Mesenchymal stem cell (in vitro differentiated cells and primary cell): ENCODE measurements at regions not wholly inside any gene's neighbourhood (a gene's known extent, or its start where the extent isn't known, plus 50 kb on each side); places are given as distances from the start of the nearest gene placed in this dataset.
A peak's percentile ranks its signal among the peaks of the same experiment; 100 is the strongest.
"Not testable (repeated sequence)": the region's sequence is repeated elsewhere in the genome, so short reads cannot be mapped to it uniquely, and the experiment has no call there.

Experiments
- DNase-seq: peaks from one replicate; pipeline ENCODE4 v3.0.0-alpha.2; 2013
- H2AFZ ChIP-seq: one replicate; pipeline ENCODE4 v1.6.1; 2013; ENCODE audit warnings: low read depth, mild to moderate bottlenecking, control low read depth, inconsistent platforms, low read length, moderate library complexity
- H2AK5ac ChIP-seq: 2 replicates; pipeline ENCODE4 v1.6.1; 2013; ENCODE audit warnings: low read length, moderate library complexity, mild to moderate bottlenecking, inconsistent platforms; ENCODE audit not compliant: severe bottlenecking
- H2BK120ac ChIP-seq: one replicate; pipeline ENCODE4 v1.6.1; 2013; ENCODE audit warnings: low read depth, mild to moderate bottlenecking, inconsistent platforms, low read length, moderate library complexity
- H2BK12ac ChIP-seq, 2 experiments: one replicate each; pipeline ENCODE4 v1.6.1; 2013; ENCODE audit warnings: inconsistent platforms in 2 of 2, low read length in 2 of 2, mild to moderate bottlenecking in 2 of 2, moderate library complexity in 2 of 2, control low read depth in 1 of 2
- H2BK15ac ChIP-seq: one replicate; pipeline ENCODE4 v1.6.1; 2013; ENCODE audit warnings: mild to moderate bottlenecking, low read depth, inconsistent platforms; ENCODE audit not compliant: poor library complexity, severe bottlenecking
- H2BK5ac ChIP-seq: 2 replicates; pipeline ENCODE4 v1.6.1; 2013; ENCODE audit warnings: low read depth, mild to moderate bottlenecking, low read length, control low read depth, inconsistent platforms; ENCODE audit not compliant: poor library complexity, severe bottlenecking
- H3K14ac ChIP-seq, 2 experiments: one replicate each; pipeline ENCODE4 v1.6.1; 2013; ENCODE audit warnings: inconsistent platforms in 2 of 2, low read length in 2 of 2, control low read depth in 1 of 2, mild to moderate bottlenecking in 1 of 2, moderate library complexity in 1 of 2
- H3K18ac ChIP-seq, 2 experiments: one replicate each; pipeline ENCODE4 v1.6.1; 2013; ENCODE audit warnings: inconsistent platforms in 2 of 2, low read length in 2 of 2, control low read depth in 1 of 2, low read depth in 1 of 2, mild to moderate bottlenecking in 1 of 2
- H3K23ac ChIP-seq, 2 experiments: one replicate each; pipeline ENCODE4 v1.6.1; 2013; ENCODE audit warnings: inconsistent platforms in 2 of 2, low read length in 2 of 2, mild to moderate bottlenecking in 2 of 2, moderate library complexity in 2 of 2, control low read depth in 1 of 2
- H3K27ac ChIP-seq: 2 replicates; pipeline ENCODE4 v1.5.1; 2013; ENCODE audit warnings: mild to moderate bottlenecking, moderate library complexity, low read length, control low read depth, inconsistent platforms; ENCODE audit not compliant: poor library complexity, severe bottlenecking
- H3K27me3 ChIP-seq, 2 experiments: 2 replicates each; pipeline versions ENCODE4 v1.6.1 to v1.7.0; 2013; ENCODE audit warnings: low read length in 2 of 2, mild to moderate bottlenecking in 2 of 2, moderate library complexity in 2 of 2, control low read depth in 1 of 2, inconsistent platforms in 1 of 2; ENCODE audit not compliant: control insufficient read depth in 1 of 2, insufficient read depth in 1 of 2
- H3K36me3 ChIP-seq, 2 experiments: 2 replicates each; pipeline versions ENCODE4 v1.6.1 to v1.7.0; 2013; ENCODE audit warnings: low read length in 2 of 2, control low read depth in 1 of 2, inconsistent platforms in 1 of 2, low read depth in 1 of 2, mild to moderate bottlenecking in 1 of 2; ENCODE audit not compliant: insufficient read depth in 2 of 2, control insufficient read depth in 1 of 2
- H3K4ac ChIP-seq, 2 experiments: one replicate each; pipeline ENCODE4 v1.6.1; 2013; ENCODE audit warnings: inconsistent platforms in 2 of 2, low read length in 2 of 2, mild to moderate bottlenecking in 2 of 2, moderate library complexity in 2 of 2, control low read depth in 1 of 2, low read depth in 1 of 2
- H3K4me1 ChIP-seq: 2 replicates; pipeline ENCODE4 v1.6.1; 2013; ENCODE audit warnings: low read depth, low read length, control low read depth; ENCODE audit not compliant: control insufficient read depth, insufficient read depth
- H3K4me2 ChIP-seq: 2 replicates; pipeline ENCODE4 v1.6.1; 2013; ENCODE audit warnings: low read length, mild to moderate bottlenecking, inconsistent platforms; ENCODE audit not compliant: poor library complexity, severe bottlenecking
- H3K4me3 ChIP-seq, 2 experiments: 2 replicates each; pipeline versions ENCODE4 v1.5.1 to v1.7.0; 2013; ENCODE audit warnings: low read length in 2 of 2, mild to moderate bottlenecking in 2 of 2, control low read depth in 1 of 2, low read depth in 1 of 2; ENCODE audit not compliant: insufficient read depth in 1 of 2
- H3K79me1 ChIP-seq: replicated peaks from 2 replicates; pipeline ENCODE4 v1.6.1; 2013; ENCODE audit warnings: mild to moderate bottlenecking, control low read depth, low read length, inconsistent platforms; ENCODE audit not compliant: poor library complexity, severe bottlenecking
- H3K9ac ChIP-seq: 2 replicates; pipeline ENCODE4 v1.7.0; 2013; ENCODE audit warnings: mild to moderate bottlenecking, low read length, moderate library complexity
- H3K9me3 ChIP-seq: 2 replicates; pipeline ENCODE4 v1.7.0; 2013; ENCODE audit warnings: mild to moderate bottlenecking, low read length; ENCODE audit not compliant: control insufficient read depth
- H4K8ac ChIP-seq: one replicate; pipeline ENCODE4 v1.6.1; 2013; ENCODE audit warnings: inconsistent platforms, mild to moderate bottlenecking, low read length, moderate library complexity
- H4K91ac ChIP-seq: one replicate; pipeline ENCODE4 v1.6.1; 2013; ENCODE audit warnings: mild to moderate bottlenecking, low read length, inconsistent platforms
- WGBS: methylation state at CpG from one replicate; pipeline ENCODE4 v1.1.7; 2013; ENCODE audit warnings: mixed read lengths; 5-methylcytosine and 5-hydroxymethylcytosine counted together

- Histone ChIP-seq H3K4me3 (no peak overlapping the region), H4K91ac (no peak overlapping the region), H2BK120ac (no peak overlapping the region), H3K27ac (no peak overlapping the region), H3K23ac (no peak overlapping the region), H2AK5ac (no peak overlapping the region), H3K9ac (no peak overlapping the region), H3K4me2 (no peak overlapping the region), H3K9me3 (no peaks in the 10 kb centered on the region), H2BK12ac (no peak overlapping the region), H3K79me1 (no peaks in the 10 kb centered on the region), H2AFZ (no peak overlapping the region), H3K27me3 (no peaks in the 10 kb centered on the region), H2BK5ac (no peak overlapping the region), H3K18ac (no peak overlapping the region), H3K4me1 (peaks cover under 1% of the 10 kb centered on the region), H4K8ac (no peak overlapping the region), H3K4ac (no peak overlapping the region), H3K36me3 (no peaks in the 10 kb centered on the region), H2BK15ac (no peak overlapping the region), H3K14ac (no peak overlapping the region)
- peak; percentile 32 for DNase-seq
- 97% methylated on average over 2 of the region's 2 CpGs for WGBS
Observed at GRCh38 chr4:175330236-175330635, 412.1 kb downstream of the ADAM29 start.

GRCh38 chr4:175330652-175331051 is 412.5 kb downstream of the ADAM29 start:
- Histone ChIP-seq H2BK12ac (no peak overlapping the region), H3K4ac (no peak overlapping the region), H3K4me1 (no peaks in the 10 kb centered on the region), H3K23ac (no peak overlapping the region), H4K8ac (no peak overlapping the region), H3K14ac (no peak overlapping the region), H2AK5ac (no peak overlapping the region), H3K36me3 (no peaks in the 10 kb centered on the region), H3K4me3 (no peak overlapping the region), H2AFZ (no peak overlapping the region), H3K9me3 (no peaks in the 10 kb centered on the region), H3K27me3 (no peaks in the 10 kb centered on the region), H4K91ac (no peak overlapping the region), H3K27ac (no peak overlapping the region), H3K4me2 (no peak overlapping the region), H3K79me1 (no peaks in the 10 kb centered on the region), H2BK120ac (no peak overlapping the region), H2BK5ac (no peak overlapping the region), H3K18ac (no peak overlapping the region), H3K9ac (no peak overlapping the region), H2BK15ac (no peak overlapping the region)
- no CpG with 5 or more reads among the region's 2 CpGs for WGBS
- peak; percentile 72 for DNase-seq

- no peak overlapping the region for H3K23ac ChIP-seq
- H2AFZ ChIP-seq, result no peak overlapping the region
- no peak overlapping the region for H3K4me3 ChIP-seq
- H4K91ac ChIP-seq, result no peak overlapping the region
- H2AK5ac ChIP-seq, result no peak overlapping the region
- H3K4me1 ChIP-seq, result no peaks in the 10 kb centered on the region
- H2BK5ac ChIP-seq, result no peak overlapping the region
- no peak overlapping the region for H2BK15ac ChIP-seq
- H3K4ac ChIP-seq, result no peak overlapping the region
- H2BK120ac ChIP-seq, result no peak overlapping the region
- H3K4me2 ChIP-seq, result no peak overlapping the region
- H3K9ac ChIP-seq, result no peak overlapping the region
- H2BK12ac ChIP-seq, result no peak overlapping the region
- H4K8ac ChIP-seq, result no peak overlapping the region
- H3K14ac ChIP-seq, result no peak overlapping the region
- H3K79me1 ChIP-seq, result no peaks in the 10 kb centered on the region
- no peaks in the 10 kb centered on the region for H3K9me3 ChIP-seq
- H3K27me3 ChIP-seq, result no peaks in the 10 kb centered on the region
- no peak overlapping the region for H3K18ac ChIP-seq
- no peak for DNase-seq
- H3K27ac ChIP-seq, result no peak overlapping the region
- H3K36me3 ChIP-seq, result no peaks in the 10 kb centered on the region
Observed at GRCh38 chr4:175335331-175335730, 417.2 kb downstream of the ADAM29 start.

- not testable (repeated sequence) for H4K8ac ChIP-seq, H3K14ac ChIP-seq, H3K4me2 ChIP-seq, H2BK12ac ChIP-seq, H2BK5ac ChIP-seq, H3K27ac ChIP-seq, H2BK120ac ChIP-seq, H4K91ac ChIP-seq, DNase-seq, H3K4me1 ChIP-seq, H3K9ac ChIP-seq, H2BK15ac ChIP-seq, H3K36me3 ChIP-seq, H2AFZ ChIP-seq, H3K23ac ChIP-seq, H3K4me3 ChIP-seq, H2AK5ac ChIP-seq, H3K18ac ChIP-seq, H3K79me1 ChIP-seq, H3K9me3 ChIP-seq, H3K27me3 ChIP-seq, H3K4ac ChIP-seq
- WGBS, result 100% methylated on average over 2 of the region's 5 CpGs
Observed at GRCh38 chr4:175336570-175336969, 418.4 kb downstream of the ADAM29 start.
